ENCODE measurements at regions not wholly inside any gene's neighbourhood (a gene's known extent, or its start where the extent isn't known, plus 50 kb on each side); places are given as distances from the start of the nearest gene placed in this dataset.
A peak's percentile ranks its signal among the peaks of the same experiment; 100 is the strongest.

DNA sequence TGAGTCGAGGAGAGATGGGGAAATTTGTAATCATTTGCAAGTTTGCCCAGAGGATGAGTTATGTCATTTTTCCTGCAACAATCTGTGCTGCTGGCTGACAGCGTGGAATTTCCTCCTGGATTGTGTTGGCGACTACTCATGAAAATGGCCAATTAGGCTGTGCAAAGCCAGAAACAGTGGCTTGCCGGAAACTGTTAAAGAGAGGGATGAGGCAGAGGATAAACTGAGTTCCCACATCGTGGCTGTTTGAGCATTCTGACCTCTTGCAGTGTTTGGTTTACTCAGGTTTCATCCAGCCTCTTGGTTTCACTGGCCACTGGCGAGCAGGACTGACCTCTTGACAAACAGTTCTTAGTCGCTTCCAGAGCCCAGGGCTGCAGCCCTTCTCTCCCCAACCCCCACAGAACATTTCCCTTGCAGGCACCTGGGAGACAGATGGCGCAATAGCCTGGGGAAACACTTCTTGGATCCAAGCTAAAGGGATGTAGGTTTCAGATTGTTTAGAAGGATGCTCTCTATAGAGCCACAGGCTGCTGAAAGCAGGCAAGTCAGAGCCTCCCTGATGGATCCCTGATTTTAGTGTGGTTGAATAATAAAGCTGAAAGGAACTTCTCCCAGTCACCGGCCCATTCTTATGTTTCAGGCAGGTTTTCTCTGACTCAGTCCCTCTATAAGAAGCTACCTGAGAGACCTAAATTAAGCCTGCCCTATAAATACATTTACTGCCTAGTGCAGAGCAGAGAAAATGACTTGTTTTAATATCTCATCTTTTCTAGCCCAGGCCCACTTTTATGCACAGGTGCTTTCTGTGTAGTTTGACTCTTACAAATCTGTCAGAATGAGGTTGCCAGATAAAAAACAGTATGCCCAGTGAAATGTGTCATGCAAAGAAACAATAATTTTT, 92.8 kb upstream of the UBE2E1 start:
- no peak for DNase-seq
- Histone ChIP-seq H3K9me3 (ENCODE audit: control insufficient read depth in 2 of 2, low read length in 2 of 2) (no peaks in the 10 kb centered on the region), H3K27ac (ENCODE audit: insufficient read depth, low read length, poor library complexity, severe bottlenecking) (no peak overlapping the region), H3K36me3 (ENCODE audit: control insufficient read depth, insufficient read depth, low read length) (no peaks in the 10 kb centered on the region), H3K27me3 (ENCODE audit: control insufficient read depth, insufficient read depth, low read length) (no peaks in the 10 kb centered on the region), H3K4me3 (ENCODE audit: low read depth, low read length) (no peak overlapping the region), H3K4me1 (ENCODE audit: control insufficient read depth, insufficient read depth, low read length, poor library complexity, severe bottlenecking) (no peaks in the 10 kb centered on the region)
- no peaks in the 10 kb centered on the region for H3K4me1 Mint-ChIP-seq
- H3K27me3 Mint-ChIP-seq: peaks cover 4% of the 10 kb centered on the region
- no peak overlapping the region for H3K4me3 Mint-ChIP-seq
- peaks cover 0 to 6% (median 0%) of the 10 kb centered on the region in 7 donors for H3K9me3 Mint-ChIP-seq
- no peak overlapping the region for H3K27ac Mint-ChIP-seq
- ATAC-seq (ENCODE audit: low read depth in 2 of 2): no peak
- no peaks in the 10 kb centered on the region for H3K36me3 Mint-ChIP-seq

DNA sequence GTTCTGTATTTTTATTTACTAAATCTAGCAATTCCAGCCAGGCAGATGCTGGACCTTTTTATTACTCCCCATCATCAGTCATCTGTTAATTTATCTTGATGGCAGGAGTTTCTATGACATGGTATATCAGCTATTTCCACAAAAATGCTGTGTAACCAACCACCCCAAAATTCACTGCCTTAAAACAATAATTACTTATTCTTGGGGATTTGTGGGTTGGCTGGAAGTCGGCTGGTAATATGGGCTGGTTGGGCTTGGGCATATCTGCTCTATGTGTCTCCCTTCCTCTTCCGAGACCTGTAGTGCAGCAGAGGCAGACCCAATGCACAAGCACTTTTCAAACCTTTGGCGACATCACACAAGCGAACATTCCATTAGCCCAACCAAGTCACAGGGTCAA, 92.1 kb upstream of the UBE2E1 start:
- Histone ChIP-seq H3K27ac (ENCODE audit: insufficient read depth, low read length, poor library complexity, severe bottlenecking) (no peak overlapping the region), H3K36me3 (ENCODE audit: control insufficient read depth, insufficient read depth, low read length) (no peaks in the 10 kb centered on the region), H3K4me3 (ENCODE audit: low read depth, low read length) (no peak overlapping the region), H3K27me3 (ENCODE audit: control insufficient read depth, insufficient read depth, low read length) (no peaks in the 10 kb centered on the region), H3K4me1 (ENCODE audit: control insufficient read depth, insufficient read depth, low read length, poor library complexity, severe bottlenecking) (no peaks in the 10 kb centered on the region), H3K9me3 (ENCODE audit: control insufficient read depth in 2 of 2, low read length in 2 of 2) (no peaks in the 10 kb centered on the region)
- Mint-ChIP-seq H3K27ac (no peak overlapping the region), H3K36me3 (no peaks in the 10 kb centered on the region), H3K9me3 (peaks cover 0 to 6% (median 0%) of the 10 kb centered on the region in 7 donors), H3K4me3 (no peak overlapping the region), H3K27me3 (peaks cover 9% of the 10 kb centered on the region), H3K4me1 (no peaks in the 10 kb centered on the region)
- ATAC-seq (ENCODE audit: low read depth in 2 of 2) (no peak), DNase-seq (no peak)

DNA sequence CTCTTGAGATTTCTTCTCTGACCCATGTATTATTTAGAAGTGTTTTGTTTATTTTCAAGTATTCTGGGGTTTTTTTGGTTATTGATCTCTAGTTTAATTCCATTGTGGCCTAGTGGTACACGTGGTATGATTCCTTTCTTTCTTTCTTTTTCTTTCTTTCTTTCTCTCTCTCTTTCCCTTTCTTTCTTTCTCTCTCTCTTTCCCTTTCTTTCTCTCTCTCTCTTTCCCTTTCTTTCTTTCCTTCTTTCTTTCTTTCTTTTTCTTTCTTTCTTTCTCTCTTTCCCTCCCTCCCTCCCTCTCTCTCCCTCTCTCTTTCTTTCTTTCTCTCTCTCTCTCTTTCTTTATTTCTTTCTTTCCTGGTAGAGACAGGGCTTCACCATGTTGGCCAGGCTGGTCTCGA, 85.7 kb upstream of the UBE2E1 start:
- Mint-ChIP-seq H3K4me3 (no peak overlapping the region), H3K27ac (no peak overlapping the region), H3K27me3 (peaks cover 13% of the 10 kb centered on the region), H3K36me3 (no peaks in the 10 kb centered on the region), H3K9me3 (peaks cover 0 to 6% (median 0%) of the 10 kb centered on the region in 7 donors), H3K4me1 (no peaks in the 10 kb centered on the region)
- Histone ChIP-seq H3K36me3 (ENCODE audit: control insufficient read depth, insufficient read depth, low read length) (no peaks in the 10 kb centered on the region), H3K4me3 (ENCODE audit: low read depth, low read length) (no peak overlapping the region), H3K27me3 (ENCODE audit: control insufficient read depth, insufficient read depth, low read length) (no peaks in the 10 kb centered on the region), H3K27ac (ENCODE audit: insufficient read depth, low read length, poor library complexity, severe bottlenecking) (no peak overlapping the region), H3K4me1 (ENCODE audit: control insufficient read depth, insufficient read depth, low read length, poor library complexity, severe bottlenecking) (no peaks in the 10 kb centered on the region), H3K9me3 (ENCODE audit: control insufficient read depth in 2 of 2, low read length in 2 of 2) (no peaks in the 10 kb centered on the region)
- DNase-seq (no peak), ATAC-seq (ENCODE audit: low read depth in 2 of 2) (no peak)

DNA sequence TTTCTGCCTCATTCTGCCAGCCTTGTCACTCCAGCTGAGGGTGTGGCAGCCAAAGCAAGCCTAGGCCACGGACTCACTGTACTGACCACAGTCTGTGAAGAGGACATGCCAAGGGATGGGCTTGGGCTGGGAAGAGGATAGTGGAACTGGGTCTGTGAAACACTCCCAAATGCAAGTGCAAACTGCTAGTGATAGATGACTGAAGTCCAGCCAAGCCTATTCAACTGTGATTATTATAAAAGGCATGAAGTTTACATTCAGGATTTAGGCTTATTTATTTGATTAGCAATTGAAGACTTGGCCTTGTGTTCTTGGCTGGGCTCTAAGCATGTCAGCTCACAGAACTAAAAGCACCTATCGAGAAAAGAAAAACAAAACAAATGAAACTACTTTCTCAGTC, 84.9 kb upstream of the UBE2E1 start:
- DNase-seq: no peak
- no peak overlapping the region for H3K4me3 Mint-ChIP-seq
- Histone ChIP-seq H3K4me3 (ENCODE audit: low read depth, low read length) (no peak overlapping the region), H3K4me1 (ENCODE audit: control insufficient read depth, insufficient read depth, low read length, poor library complexity, severe bottlenecking) (no peaks in the 10 kb centered on the region), H3K27ac (ENCODE audit: insufficient read depth, low read length, poor library complexity, severe bottlenecking) (no peak overlapping the region), H3K9me3 (ENCODE audit: control insufficient read depth in 2 of 2, low read length in 2 of 2) (no peaks in the 10 kb centered on the region), H3K36me3 (ENCODE audit: control insufficient read depth, insufficient read depth, low read length) (no peaks in the 10 kb centered on the region), H3K27me3 (ENCODE audit: control insufficient read depth, insufficient read depth, low read length) (no peaks in the 10 kb centered on the region)
- H3K27me3 Mint-ChIP-seq: peaks cover 13% of the 10 kb centered on the region
- H3K4me1 Mint-ChIP-seq: no peaks in the 10 kb centered on the region
- H3K36me3 Mint-ChIP-seq: no peaks in the 10 kb centered on the region
- no peak overlapping the region for H3K27ac Mint-ChIP-seq
- H3K9me3 Mint-ChIP-seq: peaks cover 0 to 3% (median 0%) of the 10 kb centered on the region in 7 donors
- no peak for ATAC-seq (ENCODE audit: low read depth in 2 of 2)

DNA sequence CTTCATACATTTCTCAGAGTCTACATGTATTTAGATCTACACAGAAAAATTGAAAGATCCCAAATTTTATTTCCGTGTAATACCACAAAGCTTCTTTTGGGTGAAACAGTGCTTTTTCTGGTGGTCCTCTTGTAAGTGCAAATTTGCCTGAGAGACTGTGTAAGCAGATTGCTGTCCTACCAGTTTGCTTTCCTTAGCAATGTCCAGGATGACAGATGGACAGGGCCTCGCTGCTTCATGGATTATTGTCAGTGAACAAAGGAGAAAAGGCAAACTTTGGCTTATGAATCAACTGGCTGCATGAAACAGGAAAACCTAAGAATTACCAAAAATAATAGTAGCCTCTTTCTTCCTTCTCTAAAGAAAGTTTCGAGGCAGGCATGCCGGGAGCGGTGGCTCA, 82.6 kb upstream of the UBE2E1 start:
- H3K4me3 Mint-ChIP-seq: no peak overlapping the region
- peaks cover 0 to 3% (median 0%) of the 10 kb centered on the region in 4 donors for H3K4me1 Mint-ChIP-seq
- Histone ChIP-seq H3K36me3 (ENCODE audit: control insufficient read depth, insufficient read depth, low read length) (no peaks in the 10 kb centered on the region), H3K9me3 (ENCODE audit: control insufficient read depth in 2 of 2, low read length in 2 of 2) (no peaks in the 10 kb centered on the region), H3K4me3 (ENCODE audit: low read depth, low read length) (no peak overlapping the region), H3K4me1 (ENCODE audit: control insufficient read depth, insufficient read depth, low read length, poor library complexity, severe bottlenecking) (no peaks in the 10 kb centered on the region), H3K27me3 (ENCODE audit: control insufficient read depth, insufficient read depth, low read length) (no peaks in the 10 kb centered on the region), H3K27ac (ENCODE audit: insufficient read depth, low read length, poor library complexity, severe bottlenecking) (no peak overlapping the region)
- peaks cover 0 to 3% (median 0%) of the 10 kb centered on the region in 7 donors for H3K9me3 Mint-ChIP-seq
- ATAC-seq (ENCODE audit: low read depth in 2 of 2) (no peak), DNase-seq (no peak)
- no peak overlapping the region for H3K27ac Mint-ChIP-seq
- H3K36me3 Mint-ChIP-seq: no peaks in the 10 kb centered on the region
- peaks cover 8% of the 10 kb centered on the region for H3K27me3 Mint-ChIP-seq

DNA sequence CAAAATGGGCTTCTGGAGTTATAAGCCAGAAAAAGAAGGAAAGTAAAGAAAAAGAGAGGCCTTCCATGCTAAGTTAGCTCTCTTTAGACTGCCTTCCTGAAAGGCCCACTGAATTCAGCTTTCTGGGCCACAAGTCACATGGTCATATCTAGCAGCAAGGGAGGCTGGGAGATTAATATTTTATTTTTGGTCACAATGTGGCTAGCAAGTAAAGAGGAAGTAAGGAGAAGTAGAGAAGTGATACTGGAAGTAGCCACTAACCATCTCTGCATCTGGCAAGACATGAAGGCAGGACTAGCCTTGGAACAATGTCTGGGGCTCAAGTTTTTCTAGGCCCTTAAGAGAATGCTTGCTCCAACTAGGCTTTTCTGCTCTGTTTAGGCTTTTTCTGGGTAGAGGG, 81.8 kb upstream of the UBE2E1 start:
- H3K27ac Mint-ChIP-seq: no peak overlapping the region
- Histone ChIP-seq H3K9me3 (ENCODE audit: control insufficient read depth in 2 of 2, low read length in 2 of 2) (no peaks in the 10 kb centered on the region), H3K4me1 (ENCODE audit: control insufficient read depth, insufficient read depth, low read length, poor library complexity, severe bottlenecking) (no peaks in the 10 kb centered on the region), H3K4me3 (ENCODE audit: low read depth, low read length) (no peak overlapping the region), H3K27me3 (ENCODE audit: control insufficient read depth, insufficient read depth, low read length) (no peaks in the 10 kb centered on the region), H3K27ac (ENCODE audit: insufficient read depth, low read length, poor library complexity, severe bottlenecking) (no peak overlapping the region), H3K36me3 (ENCODE audit: control insufficient read depth, insufficient read depth, low read length) (no peaks in the 10 kb centered on the region)
- no peak for ATAC-seq (ENCODE audit: low read depth in 2 of 2)
- H3K36me3 Mint-ChIP-seq: no peaks in the 10 kb centered on the region
- no peak for DNase-seq
- peaks cover 0 to 3% (median 0%) of the 10 kb centered on the region in 7 donors for H3K9me3 Mint-ChIP-seq
- H3K27me3 Mint-ChIP-seq: peaks cover 4% of the 10 kb centered on the region
- H3K4me1 Mint-ChIP-seq: peaks cover 0 to 3% (median 0%) of the 10 kb centered on the region in 4 donors
- no peak overlapping the region for H3K4me3 Mint-ChIP-seq

DNA sequence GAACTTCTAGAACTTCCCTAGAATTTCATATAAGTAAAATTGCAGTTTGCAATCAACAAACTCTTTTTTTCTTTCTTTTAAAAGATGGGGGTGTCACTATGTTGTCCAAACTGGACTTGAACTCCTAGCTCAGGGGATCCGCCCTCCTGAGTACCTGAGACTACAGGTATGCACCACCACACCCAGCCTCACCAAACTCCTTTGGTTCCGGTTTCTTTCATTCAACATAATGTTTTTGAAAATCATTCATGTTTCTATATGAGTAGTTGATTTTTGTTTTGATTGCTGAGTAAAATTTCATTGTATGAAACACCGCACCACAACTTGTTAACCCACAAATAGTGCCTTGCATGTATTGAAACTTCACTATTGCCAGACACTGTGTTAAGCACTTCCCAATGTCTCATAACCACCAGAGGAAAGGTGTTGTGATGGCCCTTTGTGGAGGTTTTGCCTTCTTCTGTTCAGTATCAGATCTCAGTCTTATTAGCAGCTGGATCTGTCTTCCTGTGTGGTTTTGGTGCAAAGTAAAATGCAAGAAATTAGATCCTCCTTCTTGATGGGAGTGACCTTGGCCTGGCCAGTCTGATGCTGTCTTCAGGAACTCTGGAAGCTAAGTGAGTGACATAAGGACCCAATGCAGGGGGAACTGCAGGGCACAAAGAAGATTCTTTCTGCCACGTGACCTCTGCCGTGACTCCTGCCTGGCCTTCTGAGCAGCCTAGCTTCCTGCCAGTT, 78.8 kb upstream of the UBE2E1 start:
- ATAC-seq (ENCODE audit: low read depth in 2 of 2): no peak
- Histone ChIP-seq H3K4me1 (ENCODE audit: control insufficient read depth, insufficient read depth, low read length, poor library complexity, severe bottlenecking) (no peaks in the 10 kb centered on the region), H3K4me3 (ENCODE audit: low read depth, low read length) (no peak overlapping the region), H3K27me3 (ENCODE audit: control insufficient read depth, insufficient read depth, low read length) (no peaks in the 10 kb centered on the region), H3K9me3 (ENCODE audit: control insufficient read depth in 2 of 2, low read length in 2 of 2) (no peaks in the 10 kb centered on the region), H3K27ac (ENCODE audit: insufficient read depth, low read length, poor library complexity, severe bottlenecking) (no peak overlapping the region), H3K36me3 (ENCODE audit: control insufficient read depth, insufficient read depth, low read length) (no peaks in the 10 kb centered on the region)
- Mint-ChIP-seq H3K4me3 (no peak overlapping the region), H3K36me3 (no peaks in the 10 kb centered on the region), H3K4me1 (peaks cover 0 to 3% (median 0%) of the 10 kb centered on the region in 4 donors), H3K27ac (no peak overlapping the region), H3K9me3 (peaks cover 0 to 3% (median 0%) of the 10 kb centered on the region in 7 donors), H3K27me3 (no peaks in the 10 kb centered on the region)
- peak in 1 of 3 donors; percentile 8 for DNase-seq
